ENCODE measurements at regions not wholly inside any gene's neighbourhood (a gene's known extent, or its start where the extent isn't known, plus 50 kb on each side); places are given as distances from the start of the nearest gene placed in this dataset.

GRCh38 chr13:97749174-97749573, 204.3 kb upstream of the IPO5 start:
- no peaks in the 10 kb centered on the region for H3K27me3 ChIP-seq (ENCODE audit: insufficient read depth, low read length)
- no peak overlapping the region for H3K4me3 ChIP-seq (ENCODE audit: low read depth, low read length, poor library complexity, severe bottlenecking)
- no peaks in the 10 kb centered on the region for H4K20me1 ChIP-seq (ENCODE audit: insufficient read depth, low read length)
- no peaks in the 10 kb centered on the region for H3F3A ChIP-seq (ENCODE audit: insufficient read depth, low read length)
- H3K36me3 ChIP-seq (ENCODE audit: insufficient read depth, low read length) = no peaks in the 10 kb centered on the region
- H3K4me1 ChIP-seq (ENCODE audit: insufficient read depth, low read length, severe bottlenecking) = no peaks in the 10 kb centered on the region
- TF ChIP-seq, protein P1, sequence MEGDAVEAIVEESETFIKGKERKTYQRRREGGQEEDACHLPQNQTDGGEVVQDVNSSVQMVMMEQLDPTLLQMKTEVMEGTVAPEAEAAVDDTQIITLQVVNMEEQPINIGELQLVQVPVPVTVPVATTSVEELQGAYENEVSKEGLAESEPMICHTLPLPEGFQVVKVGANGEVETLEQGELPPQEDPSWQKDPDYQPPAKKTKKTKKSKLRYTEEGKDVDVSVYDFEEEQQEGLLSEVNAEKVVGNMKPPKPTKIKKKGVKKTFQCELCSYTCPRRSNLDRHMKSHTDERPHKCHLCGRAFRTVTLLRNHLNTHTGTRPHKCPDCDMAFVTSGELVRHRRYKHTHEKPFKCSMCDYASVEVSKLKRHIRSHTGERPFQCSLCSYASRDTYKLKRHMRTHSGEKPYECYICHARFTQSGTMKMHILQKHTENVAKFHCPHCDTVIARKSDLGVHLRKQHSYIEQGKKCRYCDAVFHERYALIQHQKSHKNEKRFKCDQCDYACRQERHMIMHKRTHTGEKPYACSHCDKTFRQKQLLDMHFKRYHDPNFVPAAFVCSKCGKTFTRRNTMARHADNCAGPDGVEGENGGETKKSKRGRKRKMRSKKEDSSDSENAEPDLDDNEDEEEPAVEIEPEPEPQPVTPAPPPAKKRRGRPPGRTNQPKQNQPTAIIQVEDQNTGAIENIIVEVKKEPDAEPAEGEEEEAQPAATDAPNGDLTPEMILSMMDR (IDR thresholded peaks at IDR 0.05; ENCODE audit: low read length) = peak; percentile 36; the same call in 1 of the 2 replicates
- no peak for TF ChIP-seq EZH2 (IDR thresholded peaks at IDR 0.05; ENCODE audit: borderline replicate concordance, low read length)
- H3K9me2 ChIP-seq (ENCODE audit: low read depth, low read length) = no peaks in the 10 kb centered on the region
- H3K79me2 ChIP-seq (ENCODE audit: insufficient read depth, low read length) = no peaks in the 10 kb centered on the region
- no peak overlapping the region for H3K4me2 ChIP-seq (ENCODE audit: low read length)
- H2AFZ ChIP-seq (ENCODE audit: low read length) = no peak overlapping the region
- no peaks in the 10 kb centered on the region for H3K9me3 ChIP-seq (ENCODE audit: low read length)
- no peak overlapping the region for H3K27ac ChIP-seq (ENCODE audit: low read depth, low read length, poor library complexity, severe bottlenecking)
- no peak overlapping the region for H3K9ac ChIP-seq (ENCODE audit: low read length)

DNA sequence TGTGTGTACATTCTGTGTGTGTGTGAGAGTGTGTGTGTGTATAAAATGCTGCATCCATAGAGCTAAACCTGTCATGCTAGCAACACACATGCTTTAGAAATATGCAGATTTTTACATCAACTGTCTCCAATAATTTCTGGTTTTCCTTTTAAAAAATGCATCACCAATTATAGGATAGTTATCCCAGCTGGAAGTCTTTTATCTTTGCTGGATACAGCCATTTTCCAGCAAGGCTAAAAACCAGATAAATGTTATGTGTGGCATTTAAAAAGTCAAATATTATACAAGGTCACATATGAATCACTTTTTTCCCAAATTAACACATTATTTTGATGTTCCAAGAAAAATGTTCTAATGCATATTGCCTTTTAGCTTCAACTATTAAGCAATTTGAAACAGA, 202.0 kb upstream of the IPO5 start:
- Histone ChIP-seq H3K9me3 (ENCODE audit: low read length) (no peaks in the 10 kb centered on the region), H3K36me3 (ENCODE audit: insufficient read depth, low read length) (no peaks in the 10 kb centered on the region), H3K4me3 (ENCODE audit: low read depth, low read length, poor library complexity, severe bottlenecking) (no peak overlapping the region), H3K9ac (ENCODE audit: low read length) (no peak overlapping the region), H3K27ac (ENCODE audit: low read depth, low read length, poor library complexity, severe bottlenecking) (no peak overlapping the region), H3K9me2 (ENCODE audit: low read depth, low read length) (no peaks in the 10 kb centered on the region), H3K79me2 (ENCODE audit: insufficient read depth, low read length) (no peaks in the 10 kb centered on the region), H3K4me1 (ENCODE audit: insufficient read depth, low read length, severe bottlenecking) (no peaks in the 10 kb centered on the region), H2AFZ (ENCODE audit: low read length) (no peak overlapping the region), H3K4me2 (ENCODE audit: low read length) (no peak overlapping the region), H3K27me3 (ENCODE audit: insufficient read depth, low read length) (no peaks in the 10 kb centered on the region), H3F3A (ENCODE audit: insufficient read depth, low read length) (no peaks in the 10 kb centered on the region), H4K20me1 (ENCODE audit: insufficient read depth, low read length) (no peaks in the 10 kb centered on the region)
- no peak for TF ChIP-seq EZH2 (IDR thresholded peaks at IDR 0.05; ENCODE audit: borderline replicate concordance, low read length)
- TF ChIP-seq, protein P1 (IDR thresholded peaks at IDR 0.05; ENCODE audit: low read length) = no peak

DNA sequence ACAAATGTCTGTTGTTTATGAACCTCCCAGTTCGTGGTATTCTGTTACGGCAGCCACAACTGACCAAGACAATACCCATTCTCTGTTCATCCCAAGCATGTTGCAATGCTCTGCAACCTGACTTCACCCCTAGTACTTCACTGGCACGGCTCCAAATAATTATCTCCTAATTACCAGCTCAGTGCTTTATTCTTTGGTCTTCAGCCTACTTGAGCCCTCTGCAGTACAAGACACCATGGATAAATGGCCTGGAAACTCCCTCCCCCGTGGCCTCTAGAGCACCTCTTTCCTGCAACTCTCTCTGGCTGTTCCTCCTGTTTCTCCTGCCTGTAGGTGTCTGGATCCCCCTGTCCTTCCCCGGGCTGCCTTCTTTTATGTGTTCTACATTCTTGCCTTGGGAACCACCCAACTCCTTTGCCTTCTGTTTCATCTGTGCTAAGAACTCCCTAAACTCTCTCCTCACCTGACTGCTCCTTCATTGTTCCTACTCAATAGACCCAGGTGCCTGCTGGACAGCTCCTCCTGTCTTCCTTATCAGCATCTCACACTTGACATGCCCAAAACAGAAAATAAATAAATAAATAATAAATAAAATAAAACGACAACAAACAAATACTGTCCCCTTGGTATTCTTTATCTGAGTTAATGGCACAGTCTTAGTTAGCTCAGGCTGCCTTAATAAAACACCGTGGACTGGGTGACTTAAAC, 200.4 kb upstream of the IPO5 start:
- no peaks in the 10 kb centered on the region for H4K20me1 ChIP-seq (ENCODE audit: insufficient read depth, low read length)

More for the DNA sequence above, 200.4 kb upstream of the IPO5 start:
- Histone ChIP-seq H3F3A (ENCODE audit: insufficient read depth, low read length) (no peaks in the 10 kb centered on the region), H3K9me2 (ENCODE audit: low read depth, low read length) (no peaks in the 10 kb centered on the region), H3K4me1 (ENCODE audit: insufficient read depth, low read length, severe bottlenecking) (no peaks in the 10 kb centered on the region), H3K9ac (ENCODE audit: low read length) (no peak overlapping the region), H2AFZ (ENCODE audit: low read length) (no peak overlapping the region), H3K79me2 (ENCODE audit: insufficient read depth, low read length) (no peaks in the 10 kb centered on the region), H3K27me3 (ENCODE audit: insufficient read depth, low read length) (no peaks in the 10 kb centered on the region), H3K4me2 (ENCODE audit: low read length) (no peak overlapping the region), H3K27ac (ENCODE audit: low read depth, low read length, poor library complexity, severe bottlenecking) (no peak overlapping the region), H3K4me3 (ENCODE audit: low read depth, low read length, poor library complexity, severe bottlenecking) (no peak overlapping the region), H3K9me3 (ENCODE audit: low read length) (no peaks in the 10 kb centered on the region), H3K36me3 (ENCODE audit: insufficient read depth, low read length) (no peaks in the 10 kb centered on the region)
- TF ChIP-seq, protein P1 (IDR thresholded peaks at IDR 0.05; ENCODE audit: low read length) = no peak
- no peak for TF ChIP-seq EZH2 (IDR thresholded peaks at IDR 0.05; ENCODE audit: borderline replicate concordance, low read length)

Data from OCI-LY1 (cell line).